NT2/D1 (cell line): ENCODE measurements at regions not wholly inside any gene's neighbourhood (a gene's known extent, or its start where the extent isn't known, plus 50 kb on each side); places are given as distances from the start of the nearest gene placed in this dataset.

Source experiments
- DNase-seq: peaks from one replicate; pipeline ENCODE4 v3.0.0-alpha.2; 2011; ENCODE audit warnings: low read depth, low spot score
- H3K27me3 ChIP-seq: 2 replicates; pipeline ENCODE4 v1.6.0; 2011; ENCODE audit warnings: mild to moderate bottlenecking; ENCODE audit not compliant: insufficient read length, insufficient read depth
- H3K36me3 ChIP-seq: 2 replicates; pipeline ENCODE4 v1.6.1; 2011; ENCODE audit warnings: mild to moderate bottlenecking, low read length, mixed read lengths; ENCODE audit not compliant: insufficient read depth, insufficient read length
- H3K4me1 ChIP-seq: 2 replicates; pipeline ENCODE4 v1.5.1; 2011; ENCODE audit not compliant: insufficient read depth, insufficient read length
- H3K4me3 ChIP-seq: 2 replicates; pipeline ENCODE4 v1.5.1; 2011; ENCODE audit warnings: low read depth; ENCODE audit not compliant: insufficient read length
- H3K9ac ChIP-seq: 2 replicates; pipeline ENCODE4 v1.6.0; 2011; ENCODE audit warnings: low read depth; ENCODE audit not compliant: insufficient read length
- H3K9me3 ChIP-seq: 2 replicates; pipeline ENCODE4 v1.5.1; 2011; ENCODE audit warnings: mild to moderate bottlenecking, low read length; ENCODE audit not compliant: insufficient read depth
- SUZ12 ChIP-seq: IDR thresholded peaks from 2 replicates; pipeline ENCODE4 v1.6.1; 2011; ENCODE audit not compliant: insufficient read length, insufficient read depth; ENCODE audit errors: extremely low read depth
- YY1 ChIP-seq: IDR thresholded peaks from 2 replicates; pipeline ENCODE4 v1.6.1; 2011; ENCODE audit not compliant: insufficient read length, insufficient read depth
- ZNF274 ChIP-seq: IDR thresholded peaks from 2 replicates; pipeline ENCODE4 v1.6.1; 2011; ENCODE audit warnings: mild to moderate bottlenecking, low read depth, low read length

DNA sequence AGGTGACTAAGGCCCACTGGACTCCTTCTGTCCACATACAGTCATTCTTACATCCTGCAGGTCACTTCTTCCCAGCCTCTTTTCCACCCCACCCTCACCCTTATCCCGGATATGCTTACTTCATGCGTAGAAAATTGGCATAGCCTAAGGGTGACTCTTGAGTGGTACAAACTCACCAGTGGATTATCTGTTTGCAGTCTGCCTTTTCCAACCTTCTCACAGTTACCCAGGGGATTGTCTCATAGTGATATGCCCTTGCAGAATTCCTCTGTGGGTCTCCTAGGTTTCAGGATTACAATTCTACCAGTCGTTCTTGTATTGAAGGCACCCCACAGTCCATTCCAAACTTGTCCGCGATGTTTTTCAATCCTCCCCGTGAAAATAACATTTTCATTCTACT, 752.9 kb upstream of the HS6ST1 start:
- Histone ChIP-seq H3K27me3 (no peaks in the 10 kb centered on the region), H3K9ac (no peak overlapping the region), H3K4me1 (no peaks in the 10 kb centered on the region), H3K4me3 (no peak overlapping the region), H3K9me3 (no peaks in the 10 kb centered on the region), H3K36me3 (no peaks in the 10 kb centered on the region)
- DNase-seq: no peak
- no peak for TF ChIP-seq ZNF274
- no peak for TF ChIP-seq YY1
- no peak for TF ChIP-seq SUZ12

DNA sequence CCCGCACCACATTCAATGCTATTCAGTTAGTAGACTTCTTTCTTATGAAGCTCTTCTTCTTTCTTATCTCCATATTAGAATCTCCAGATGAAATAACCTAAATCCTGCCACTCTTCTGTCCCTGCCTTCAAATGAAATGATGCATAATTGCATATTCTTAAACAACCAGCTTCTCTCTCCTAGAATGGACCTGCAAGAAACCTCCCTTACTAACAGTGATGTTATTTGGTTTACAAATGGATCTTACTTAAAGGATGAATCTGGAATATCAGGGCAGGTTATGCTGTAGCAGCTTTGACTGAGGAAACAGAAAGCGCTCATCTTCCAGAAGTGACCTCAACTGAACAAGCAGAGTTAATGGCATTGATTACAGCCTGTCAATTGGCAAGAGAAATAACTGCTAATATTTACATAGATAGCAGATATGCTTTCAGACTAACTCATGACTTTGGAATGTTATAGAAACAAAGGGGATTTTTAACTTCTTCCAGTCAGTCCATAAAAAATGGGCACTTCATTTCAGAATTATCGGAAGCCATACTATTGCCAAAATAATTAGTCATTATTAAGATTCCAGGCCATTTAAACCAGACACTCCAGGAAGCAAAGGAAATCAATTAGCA, 755.7 kb upstream of the HS6ST1 start:
- no peak overlapping the region for H3K4me3 ChIP-seq

DNA sequence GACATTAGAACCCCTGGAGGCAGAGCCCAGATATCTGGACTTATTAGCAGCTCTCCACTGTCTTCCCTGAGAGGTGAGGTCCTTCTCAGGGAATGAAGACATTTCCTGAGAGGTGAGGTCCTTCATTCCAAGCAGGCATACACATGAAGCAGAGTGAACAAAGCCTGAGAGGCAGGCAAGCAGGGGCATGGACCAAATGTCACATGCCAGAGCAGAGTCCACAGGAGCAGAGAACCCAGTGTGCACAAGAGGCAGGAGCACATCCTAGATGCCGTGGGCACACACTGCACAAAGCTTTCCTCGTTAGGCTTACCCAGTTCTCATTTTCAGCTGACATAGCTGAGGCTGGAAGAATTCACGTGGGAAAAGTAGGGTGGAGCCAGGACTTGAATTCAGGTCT, 759.9 kb upstream of the HS6ST1 start:
- H3K9ac ChIP-seq: no peak overlapping the region
- H3K9me3 ChIP-seq: no peaks in the 10 kb centered on the region
- no peaks in the 10 kb centered on the region for H3K27me3 ChIP-seq
- H3K4me1 ChIP-seq: peaks cover 4% of the 10 kb centered on the region
- TF ChIP-seq YY1 (no peak), SUZ12 (no peak), ZNF274 (no peak)
- H3K4me3 ChIP-seq: no peak overlapping the region
- no peak for DNase-seq
- H3K36me3 ChIP-seq: no peaks in the 10 kb centered on the region

More for the DNA sequence above, 755.7 kb upstream of the HS6ST1 start:
- DNase-seq: no peak
- Histone ChIP-seq H3K36me3 (no peaks in the 10 kb centered on the region), H3K9me3 (no peaks in the 10 kb centered on the region), H3K27me3 (no peaks in the 10 kb centered on the region), H3K4me1 (peaks cover 4% of the 10 kb centered on the region), H3K9ac (no peak overlapping the region)
- TF ChIP-seq SUZ12: no peak
- TF ChIP-seq YY1: no peak

DNA sequence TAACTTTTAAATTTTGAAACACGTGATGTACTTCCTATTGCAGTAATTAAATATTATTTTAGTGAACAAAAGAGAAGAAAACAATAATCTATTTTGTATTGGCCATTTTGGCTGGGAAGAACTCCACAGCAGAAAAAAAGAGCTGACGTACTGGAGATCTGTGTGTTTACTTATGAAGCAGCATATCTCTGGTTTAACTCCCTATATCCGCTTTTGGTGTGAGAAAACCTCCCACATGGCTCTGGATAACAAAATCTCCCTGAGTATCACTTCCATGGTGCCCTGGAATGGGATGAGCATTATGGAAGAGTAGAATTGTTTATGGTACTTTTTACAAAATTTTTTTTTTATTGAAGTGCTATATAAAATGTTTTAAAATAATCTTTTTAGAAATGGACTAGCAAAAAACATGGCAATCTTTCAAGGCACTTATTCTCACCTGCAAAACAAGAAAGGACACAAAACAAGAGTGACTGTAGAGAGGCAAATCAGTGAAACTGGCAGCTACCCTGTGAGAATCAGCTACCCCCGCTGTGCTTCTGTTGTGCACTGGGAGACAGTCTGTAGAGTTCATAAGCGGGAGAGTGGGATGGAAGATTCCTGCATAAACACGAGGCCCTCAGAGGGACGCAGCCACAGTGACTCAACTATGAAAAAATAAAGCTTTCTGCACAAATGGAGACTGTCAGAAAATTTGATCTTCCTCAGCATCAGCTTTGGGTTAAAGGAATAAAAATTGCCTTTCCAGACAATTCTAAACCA, 762.2 kb upstream of the HS6ST1 start:
- H3K9me3 ChIP-seq: no peaks in the 10 kb centered on the region

DNA sequence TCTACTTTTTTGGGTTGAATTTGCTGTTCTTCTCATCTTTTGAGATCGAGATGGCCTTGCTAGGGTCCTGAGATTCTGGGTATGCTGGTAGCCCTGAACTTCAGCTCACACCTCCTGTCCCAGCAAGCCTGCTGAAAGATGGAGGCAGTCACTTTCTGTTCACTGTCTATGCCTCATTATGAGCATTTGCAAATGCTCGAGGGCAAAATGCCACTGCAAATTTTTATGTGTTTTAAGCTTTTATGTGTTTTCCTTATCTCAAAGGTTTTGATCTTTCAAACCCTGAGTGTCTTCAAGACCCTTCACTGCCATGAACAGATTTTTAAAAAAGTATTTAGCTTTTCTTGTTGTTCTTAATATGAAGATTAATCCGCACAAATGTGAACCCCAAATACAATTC, 766.7 kb upstream of the HS6ST1 start:
- H3K36me3 ChIP-seq: no peaks in the 10 kb centered on the region
- no peaks in the 10 kb centered on the region for H3K9me3 ChIP-seq
- H3K9ac ChIP-seq: no peak overlapping the region
- no peak overlapping the region for H3K4me3 ChIP-seq
- H3K4me1 ChIP-seq: no peaks in the 10 kb centered on the region
- DNase-seq: no peak
- H3K27me3 ChIP-seq: no peaks in the 10 kb centered on the region
- TF ChIP-seq YY1 (no peak), ZNF274 (no peak), SUZ12 (no peak)

More for the DNA sequence above, 762.2 kb upstream of the HS6ST1 start:
- Histone ChIP-seq H3K4me1 (peaks cover 4% of the 10 kb centered on the region), H3K27me3 (no peaks in the 10 kb centered on the region), H3K9ac (no peak overlapping the region), H3K4me3 (no peak overlapping the region), H3K36me3 (no peaks in the 10 kb centered on the region)
- no peak for TF ChIP-seq ZNF274
- no peak for TF ChIP-seq YY1
- no peak for TF ChIP-seq SUZ12
- DNase-seq: no peak

DNA sequence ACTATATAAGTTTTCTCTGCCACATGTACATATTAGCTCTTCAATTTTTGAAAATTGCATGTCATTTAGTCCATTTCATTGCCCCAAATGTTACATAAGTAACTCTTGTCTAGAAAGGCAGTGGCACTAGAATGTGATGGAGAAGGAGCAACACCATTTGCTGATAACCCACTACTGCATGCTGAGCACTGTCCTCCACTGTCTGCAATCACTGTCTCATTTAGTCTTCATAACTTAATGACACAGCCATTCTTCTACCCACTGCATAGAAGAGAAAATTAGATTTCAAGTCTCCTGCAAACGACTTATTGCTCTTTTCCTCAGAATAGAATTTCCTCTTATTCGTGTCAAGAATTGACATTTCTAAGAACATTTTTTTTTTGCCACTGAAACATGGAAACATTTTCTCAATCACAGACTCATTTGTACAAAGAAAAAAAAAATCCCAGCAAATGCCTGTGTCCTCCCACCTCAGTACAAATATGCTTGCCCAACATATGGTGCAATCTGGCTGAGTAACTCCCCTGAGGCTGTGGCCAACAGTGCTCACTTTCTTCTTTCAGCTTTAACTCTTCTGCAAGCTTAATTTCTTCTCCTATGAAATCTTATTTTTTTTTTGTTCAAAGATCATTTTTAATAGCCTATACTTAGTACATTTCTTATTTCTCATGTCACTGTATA, 768.6 kb upstream of the HS6ST1 start:
- DNase-seq: no peak
- H3K36me3 ChIP-seq: no peaks in the 10 kb centered on the region
- no peaks in the 10 kb centered on the region for H3K9me3 ChIP-seq
- H3K4me3 ChIP-seq: no peak overlapping the region
- no peaks in the 10 kb centered on the region for H3K27me3 ChIP-seq
- H3K4me1 ChIP-seq: no peaks in the 10 kb centered on the region
- H3K9ac ChIP-seq: no peak overlapping the region
- TF ChIP-seq SUZ12 (no peak), YY1 (no peak), ZNF274 (no peak)

DNA sequence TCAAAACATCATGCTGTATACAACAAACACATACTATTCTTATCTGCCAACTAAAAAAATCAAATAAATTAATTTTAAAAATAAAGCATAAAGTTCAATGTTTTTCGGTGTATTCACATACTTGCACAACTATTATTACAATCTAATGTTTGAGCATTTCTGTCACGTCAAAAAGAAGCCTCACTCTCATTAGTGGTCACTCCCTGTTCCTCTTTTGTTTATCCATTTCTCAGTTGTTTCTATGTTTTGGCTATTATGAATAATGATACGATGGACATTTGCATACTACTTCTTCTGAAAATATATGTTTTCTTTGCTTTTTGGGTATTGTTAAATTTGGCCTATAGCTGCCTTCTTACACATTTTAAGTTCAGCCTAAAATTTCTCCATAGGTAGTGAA, 773.0 kb upstream of the HS6ST1 start:
- no peak for TF ChIP-seq SUZ12
- Histone ChIP-seq H3K36me3 (no peaks in the 10 kb centered on the region), H3K27me3 (no peaks in the 10 kb centered on the region), H3K9ac (no peak overlapping the region), H3K4me3 (no peak overlapping the region), H3K4me1 (no peaks in the 10 kb centered on the region), H3K9me3 (no peaks in the 10 kb centered on the region)
- DNase-seq: no peak
